Dendritic cell treated with granulocyte-macrophage colony-stimulating factor and Interleukin-4, amounts not matched to agents 40 ng/mL and 50 ng/mL, for 4 days (primary cell): ENCODE measurements at regions not wholly inside any gene's neighbourhood (a gene's known extent, or its start where the extent isn't known, plus 50 kb on each side); places are given as distances from the start of the nearest gene placed in this dataset.

Experiments
- H3K27ac Mint-ChIP-seq: one replicate; pipeline ENCODE4 v1.8.0; 2022; ENCODE audit warnings: mild to moderate bottlenecking, mixed read lengths
- H3K27me3 Mint-ChIP-seq: one replicate; pipeline ENCODE4 v1.8.0; 2022; ENCODE audit warnings: mild to moderate bottlenecking, mixed read lengths
- H3K36me3 Mint-ChIP-seq: one replicate; pipeline ENCODE4 v1.8.0; 2022; ENCODE audit warnings: low read depth, mixed read lengths
- H3K4me1 Mint-ChIP-seq: one replicate; pipeline ENCODE4 v1.8.0; 2022; ENCODE audit warnings: low read depth, mixed read lengths
- H3K4me3 Mint-ChIP-seq: one replicate; pipeline ENCODE4 v1.8.0; 2022; ENCODE audit warnings: mild to moderate bottlenecking, moderate library complexity, mixed read lengths
- H3K9me3 Mint-ChIP-seq: one replicate; pipeline ENCODE4 v1.8.0; 2022; ENCODE audit warnings: mixed read lengths
- intact Hi-C: fragments of 100-400 bp; cut with micrococcal nuclease; formaldehyde crosslinking; loops from one replicate; pipeline ENCODE4 v1.15.0; 2022

DNA sequence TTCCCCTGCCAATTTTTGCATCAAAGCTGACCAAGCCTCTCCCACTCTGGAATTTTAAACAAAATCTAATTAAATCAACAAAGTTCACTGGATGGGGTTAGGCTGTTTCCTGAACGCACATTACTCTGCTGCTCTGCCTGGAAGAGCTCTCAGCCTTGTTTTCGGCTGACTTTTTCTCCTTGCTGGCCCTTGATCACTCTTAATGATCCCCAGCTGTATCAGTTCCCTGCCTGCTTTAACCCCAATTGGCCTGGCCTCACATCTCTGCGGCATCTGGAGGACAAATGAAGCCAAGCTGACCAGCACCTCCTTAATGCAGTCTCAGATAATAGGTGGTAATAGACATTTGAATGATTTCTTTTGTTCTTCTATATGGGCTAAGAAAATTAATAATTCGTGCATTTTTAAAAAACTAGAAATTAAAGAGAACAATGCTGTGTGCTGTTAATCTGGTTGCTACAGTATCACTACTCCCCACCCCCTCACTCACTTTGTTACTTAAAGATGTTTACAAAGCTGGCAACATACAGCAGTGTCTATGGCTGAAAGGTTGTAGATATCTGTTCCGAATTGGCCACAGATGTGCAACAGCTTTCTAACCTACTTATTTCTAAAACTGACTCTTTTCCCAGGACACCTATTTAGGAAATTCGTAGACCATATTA lies 415.2 kb upstream of the KCNH7 start:
- Mint-ChIP-seq H3K4me1 (no peaks in the 10 kb centered on the region), H3K9me3 (no peaks in the 10 kb centered on the region), H3K36me3 (no peaks in the 10 kb centered on the region), H3K27ac (no peak overlapping the region), H3K4me3 (no peak overlapping the region), H3K27me3 (no peaks in the 10 kb centered on the region)
- intact Hi-C loops, result no loop called here

DNA sequence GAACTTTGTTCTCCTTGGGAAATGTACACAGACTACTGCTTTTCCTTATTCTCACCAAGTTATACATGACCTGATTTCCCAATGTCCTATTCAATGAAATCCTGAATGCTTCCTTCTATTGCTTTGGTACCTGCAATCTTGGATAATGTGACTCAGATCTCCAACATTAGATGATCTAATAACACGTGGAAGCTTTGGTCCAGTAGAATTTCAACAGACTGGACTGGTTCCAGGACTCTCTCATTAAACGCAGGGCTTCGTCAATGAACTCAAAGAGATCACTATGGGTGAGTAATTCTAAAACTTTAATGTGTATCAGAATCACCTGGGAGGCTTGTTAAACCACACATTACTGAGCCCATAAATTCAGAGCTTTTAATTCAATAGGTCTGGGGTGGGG lies 413.6 kb upstream of the KCNH7 start:
- no peaks in the 10 kb centered on the region for H3K36me3 Mint-ChIP-seq
- H3K27me3 Mint-ChIP-seq, result no peaks in the 10 kb centered on the region
- H3K9me3 Mint-ChIP-seq, result no peaks in the 10 kb centered on the region
- intact Hi-C loops, result no loop called here
- H3K4me3 Mint-ChIP-seq, result no peak overlapping the region
- H3K4me1 Mint-ChIP-seq, result no peaks in the 10 kb centered on the region
- no peak overlapping the region for H3K27ac Mint-ChIP-seq

DNA sequence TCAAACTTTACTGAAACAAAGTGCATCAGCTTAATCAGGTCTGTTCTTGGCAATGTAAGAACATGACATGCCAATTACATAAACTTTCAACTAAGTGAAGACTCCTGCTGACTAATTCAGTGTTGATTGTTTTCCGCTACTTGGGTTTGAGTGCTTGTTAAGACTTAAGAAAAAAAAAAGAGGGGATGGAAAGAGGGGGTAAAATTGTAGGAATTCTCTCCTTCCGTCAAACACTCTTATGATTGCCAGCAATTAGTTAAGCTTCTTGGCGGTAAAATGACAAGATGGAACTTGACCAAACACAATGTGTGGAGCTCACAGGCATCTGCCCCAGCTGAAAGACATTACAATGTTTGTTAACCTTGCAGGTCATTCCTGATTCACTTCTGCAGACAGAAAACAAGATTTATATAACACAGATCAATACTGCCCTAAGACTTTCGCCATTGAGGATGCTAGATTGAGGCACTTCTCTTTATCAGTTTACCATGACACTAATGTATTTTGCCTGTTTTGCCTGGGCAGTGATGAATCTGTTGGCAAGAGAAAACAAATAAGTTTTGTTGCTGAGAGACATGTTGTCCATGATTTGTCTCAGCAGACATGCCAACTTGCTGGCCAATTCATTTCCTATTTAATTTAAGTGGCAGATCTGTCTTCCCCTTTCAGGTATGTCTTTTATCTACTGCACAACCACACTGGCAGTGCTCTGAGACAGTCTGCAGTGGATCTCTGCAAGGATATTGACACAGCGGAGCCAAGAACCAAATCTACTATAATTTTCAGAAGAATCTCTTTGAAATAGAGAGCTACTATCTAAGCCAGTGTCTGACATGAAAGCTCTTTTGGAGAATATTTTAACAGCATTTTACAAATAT lies 410.0 kb upstream of the KCNH7 start:
- H3K27ac Mint-ChIP-seq, result no peak overlapping the region
- intact Hi-C loops, result no loop called here
- no peak overlapping the region for H3K4me3 Mint-ChIP-seq
- no peaks in the 10 kb centered on the region for H3K9me3 Mint-ChIP-seq
- no peaks in the 10 kb centered on the region for H3K4me1 Mint-ChIP-seq
- H3K27me3 Mint-ChIP-seq, result no peaks in the 10 kb centered on the region
- no peaks in the 10 kb centered on the region for H3K36me3 Mint-ChIP-seq

DNA sequence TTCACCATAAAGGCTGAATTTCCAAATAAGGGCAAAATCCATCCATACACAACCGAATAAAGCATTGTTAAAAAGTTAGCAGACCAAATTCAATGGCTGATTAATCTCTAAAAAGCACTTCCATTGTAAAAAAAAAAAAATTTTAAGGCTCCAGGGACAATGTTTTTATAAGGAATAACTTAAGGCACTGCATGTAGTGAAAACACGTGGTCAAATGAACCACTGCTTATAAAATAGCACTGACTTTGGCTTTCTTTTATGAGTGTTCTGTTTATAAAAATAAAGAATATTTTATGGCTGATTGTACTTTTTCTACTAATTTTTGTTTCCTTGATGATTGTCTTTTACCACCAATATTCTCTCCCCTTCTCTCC lies 409.3 kb upstream of the KCNH7 start:
- Mint-ChIP-seq H3K9me3 (no peaks in the 10 kb centered on the region), H3K4me3 (no peak overlapping the region), H3K27me3 (no peaks in the 10 kb centered on the region), H3K36me3 (no peaks in the 10 kb centered on the region), H3K27ac (no peak overlapping the region), H3K4me1 (no peaks in the 10 kb centered on the region)
- intact Hi-C loops, result no loop called here

DNA sequence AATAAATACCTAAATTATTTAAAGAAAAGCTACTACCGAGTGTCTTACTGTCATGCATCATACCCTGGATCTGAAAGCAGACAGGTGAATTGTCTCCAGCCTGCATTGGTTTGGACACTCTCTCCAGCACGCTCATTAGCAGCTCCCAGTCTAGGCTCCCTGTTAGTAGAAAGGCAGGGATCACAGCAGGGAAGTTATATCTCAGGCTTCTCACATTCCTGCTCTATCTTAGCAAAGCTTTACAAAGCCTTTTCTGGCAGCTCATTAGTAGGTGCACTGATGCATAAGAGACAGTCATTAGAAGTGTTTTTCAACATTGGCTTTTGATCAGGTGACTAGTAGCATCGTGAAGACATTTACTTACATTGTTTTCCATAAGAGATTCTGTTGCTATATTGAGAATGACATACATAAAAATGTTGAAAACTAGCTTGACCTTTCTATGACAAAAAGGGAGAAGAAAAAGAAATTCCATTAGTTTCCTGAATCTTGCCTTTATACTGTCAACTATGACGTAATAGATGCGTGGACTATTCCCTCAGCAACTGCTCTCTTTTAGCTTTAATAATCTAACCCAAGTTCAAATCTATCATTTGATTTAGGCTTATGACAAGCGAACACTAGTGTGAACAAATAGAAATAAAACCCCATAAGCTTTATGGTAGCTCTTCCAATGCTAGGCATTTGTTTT lies 408.7 kb upstream of the KCNH7 start:
- intact Hi-C loops, result no loop called here
- H3K27ac Mint-ChIP-seq, result no peak overlapping the region
- H3K4me1 Mint-ChIP-seq, result no peaks in the 10 kb centered on the region
- no peak overlapping the region for H3K4me3 Mint-ChIP-seq
- H3K36me3 Mint-ChIP-seq, result no peaks in the 10 kb centered on the region
- H3K27me3 Mint-ChIP-seq, result no peaks in the 10 kb centered on the region
- H3K9me3 Mint-ChIP-seq, result no peaks in the 10 kb centered on the region

DNA sequence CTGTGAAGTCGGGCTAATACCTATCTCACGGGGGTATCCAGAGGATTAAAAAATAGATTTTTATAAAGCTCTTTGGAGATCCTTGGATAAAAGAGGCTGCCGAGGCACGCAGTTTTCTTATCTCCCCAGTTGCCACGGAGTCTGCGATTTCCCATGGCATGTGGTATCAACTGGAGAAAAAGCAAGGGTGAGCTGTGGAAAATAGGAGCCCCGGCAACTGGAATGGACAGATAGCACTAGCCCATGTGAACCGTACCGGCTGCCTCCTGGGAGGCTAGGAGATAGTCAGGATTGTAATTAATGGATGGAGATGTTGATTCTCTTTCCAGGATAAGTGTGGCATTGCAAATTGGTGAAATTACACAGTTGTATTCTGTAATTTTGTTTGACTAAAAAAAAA lies 407.6 kb upstream of the KCNH7 start:
- intact Hi-C loops, result no loop called here
- no peak overlapping the region for H3K27ac Mint-ChIP-seq
- H3K27me3 Mint-ChIP-seq, result no peaks in the 10 kb centered on the region
- peaks cover 8% of the 10 kb centered on the region for H3K9me3 Mint-ChIP-seq
- H3K36me3 Mint-ChIP-seq, result no peaks in the 10 kb centered on the region
- no peak overlapping the region for H3K4me3 Mint-ChIP-seq
- H3K4me1 Mint-ChIP-seq, result no peaks in the 10 kb centered on the region

DNA sequence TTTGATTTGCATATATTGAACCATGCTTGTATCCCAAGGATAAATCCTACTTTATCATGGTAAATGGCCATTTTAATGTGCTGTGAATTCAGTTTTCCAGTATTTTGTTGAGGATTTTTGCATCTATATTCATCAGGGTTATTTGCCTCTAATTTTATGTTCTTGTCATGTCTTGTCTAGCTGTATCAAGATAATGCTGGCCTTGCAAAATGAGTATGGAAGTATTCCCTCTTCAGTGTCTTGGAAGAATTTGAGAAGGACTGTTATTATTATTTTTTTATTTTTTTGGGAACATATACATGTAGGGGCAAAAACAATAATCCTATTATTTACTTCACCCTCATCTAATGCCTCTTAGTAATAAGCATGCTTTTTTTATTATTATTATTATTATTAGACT lies 398.0 kb upstream of the KCNH7 start:
- H3K27ac Mint-ChIP-seq, result no peak overlapping the region
- no peaks in the 10 kb centered on the region for H3K4me1 Mint-ChIP-seq
- H3K36me3 Mint-ChIP-seq, result no peaks in the 10 kb centered on the region
- H3K27me3 Mint-ChIP-seq, result no peaks in the 10 kb centered on the region
- H3K4me3 Mint-ChIP-seq, result no peak overlapping the region
- intact Hi-C loops, result no loop called here
- H3K9me3 Mint-ChIP-seq, result peaks cover 40% of the 10 kb centered on the region

DNA sequence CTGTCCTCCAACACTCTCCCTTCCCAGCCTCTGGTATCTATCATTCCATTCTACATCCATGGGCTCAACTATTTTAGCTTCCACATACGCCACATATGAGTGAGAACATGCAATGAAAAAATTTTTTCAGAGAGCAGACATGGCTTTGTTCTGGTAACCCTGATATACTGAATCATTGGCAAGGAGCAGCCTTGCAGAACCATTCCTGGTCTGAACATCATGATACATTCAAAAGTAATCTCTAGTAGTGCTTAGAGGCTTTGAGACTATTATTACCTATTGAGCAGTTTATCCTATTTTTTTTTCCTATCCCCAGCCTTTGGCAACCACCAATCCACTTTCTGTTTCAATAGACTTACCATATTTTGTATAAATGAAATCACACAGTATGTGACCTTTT lies 393.1 kb upstream of the KCNH7 start:
- H3K27me3 Mint-ChIP-seq, result no peaks in the 10 kb centered on the region
- no peaks in the 10 kb centered on the region for H3K36me3 Mint-ChIP-seq
- intact Hi-C loops, result no loop called here
- no peak overlapping the region for H3K27ac Mint-ChIP-seq
- peaks cover 5% of the 10 kb centered on the region for H3K9me3 Mint-ChIP-seq
- H3K4me1 Mint-ChIP-seq, result no peaks in the 10 kb centered on the region
- no peak overlapping the region for H3K4me3 Mint-ChIP-seq

DNA sequence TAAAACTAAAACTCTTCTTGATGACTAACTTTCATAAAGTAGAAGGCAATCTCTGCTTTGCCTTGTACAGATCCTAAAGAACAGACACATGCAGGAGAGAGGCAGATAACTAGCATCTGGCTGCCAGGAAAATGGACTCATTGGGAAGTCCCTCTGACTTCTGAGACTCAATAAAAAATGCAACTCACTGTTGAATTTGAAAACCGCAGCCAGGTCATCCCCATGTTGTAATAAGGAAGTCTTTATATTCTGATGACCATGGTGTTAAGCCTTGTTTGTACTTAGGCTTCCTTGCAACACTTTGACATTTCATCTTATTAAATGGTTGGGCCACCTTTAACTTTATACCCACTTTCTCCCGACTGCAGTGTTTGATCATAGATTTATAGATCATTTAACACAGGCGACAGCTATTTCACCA lies 375.1 kb upstream of the KCNH7 start:
- intact Hi-C loops, result no loop called here
- no peaks in the 10 kb centered on the region for H3K9me3 Mint-ChIP-seq
- H3K27ac Mint-ChIP-seq, result no peak overlapping the region
- H3K27me3 Mint-ChIP-seq, result no peaks in the 10 kb centered on the region
- no peak overlapping the region for H3K4me3 Mint-ChIP-seq
- no peaks in the 10 kb centered on the region for H3K36me3 Mint-ChIP-seq
- H3K4me1 Mint-ChIP-seq, result no peaks in the 10 kb centered on the region

DNA sequence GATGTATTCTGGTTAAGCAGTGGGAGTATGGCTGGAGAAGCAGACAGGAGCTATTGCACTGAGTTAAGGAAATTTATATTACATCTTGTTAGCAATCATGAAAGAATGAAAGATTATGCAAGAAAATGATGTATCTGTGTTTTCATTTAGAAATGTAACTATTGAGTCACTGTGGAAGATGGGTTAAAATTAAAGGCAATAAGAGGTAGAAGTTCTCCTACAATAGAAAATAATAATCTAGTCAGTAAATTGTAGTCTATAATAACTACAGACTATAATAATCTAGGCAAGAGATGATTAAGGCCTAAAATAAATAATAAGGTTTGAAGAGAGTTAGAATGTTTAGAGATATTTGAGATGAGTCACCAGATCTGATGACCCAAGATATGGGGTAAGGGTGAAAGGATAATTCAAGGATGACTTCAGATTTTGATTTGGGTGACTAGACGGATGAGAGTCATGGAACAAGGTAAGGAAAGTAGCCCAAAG lies 371.9 kb upstream of the KCNH7 start:
- no peaks in the 10 kb centered on the region for H3K4me1 Mint-ChIP-seq
- H3K27me3 Mint-ChIP-seq, result no peaks in the 10 kb centered on the region
- intact Hi-C loops, result no loop called here
- H3K36me3 Mint-ChIP-seq, result no peaks in the 10 kb centered on the region
- no peak overlapping the region for H3K27ac Mint-ChIP-seq
- H3K4me3 Mint-ChIP-seq, result no peak overlapping the region
- no peaks in the 10 kb centered on the region for H3K9me3 Mint-ChIP-seq

DNA sequence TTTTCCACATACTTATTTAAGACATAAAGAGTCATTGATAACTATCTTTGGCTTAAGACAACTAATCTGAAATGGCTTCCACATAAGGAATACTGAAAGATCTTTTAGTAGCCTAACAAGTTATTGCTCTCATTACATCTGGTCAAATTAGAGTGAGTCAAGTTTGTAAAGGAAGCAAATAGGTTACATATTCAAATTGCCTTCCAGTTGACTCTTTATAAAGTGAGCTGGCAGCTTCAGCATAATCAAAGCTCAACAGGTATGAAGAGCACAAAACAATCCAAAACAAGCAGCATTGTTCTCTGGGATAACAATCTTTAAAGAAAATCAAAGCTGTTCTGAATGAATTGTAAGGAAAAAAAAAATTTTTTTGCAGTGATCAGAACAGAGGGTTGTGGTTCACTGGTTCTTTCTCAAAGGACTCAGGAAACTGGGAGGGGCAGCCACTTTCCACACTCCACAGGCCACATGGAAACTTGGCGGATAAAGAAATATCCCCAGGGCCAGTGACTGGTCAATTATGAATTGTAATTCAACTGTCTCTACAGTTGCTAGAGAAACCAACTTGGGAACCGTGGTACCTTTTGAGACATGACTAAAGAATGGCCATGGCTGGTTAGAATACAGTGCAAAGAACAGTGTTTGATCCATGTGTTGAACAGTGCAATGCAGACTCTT lies 369.3 kb upstream of the KCNH7 start:
- Mint-ChIP-seq H3K27me3 (no peaks in the 10 kb centered on the region), H3K27ac (no peak overlapping the region), H3K36me3 (no peaks in the 10 kb centered on the region), H3K9me3 (no peaks in the 10 kb centered on the region), H3K4me3 (no peak overlapping the region), H3K4me1 (no peaks in the 10 kb centered on the region)
- intact Hi-C loops, result no loop called here

DNA sequence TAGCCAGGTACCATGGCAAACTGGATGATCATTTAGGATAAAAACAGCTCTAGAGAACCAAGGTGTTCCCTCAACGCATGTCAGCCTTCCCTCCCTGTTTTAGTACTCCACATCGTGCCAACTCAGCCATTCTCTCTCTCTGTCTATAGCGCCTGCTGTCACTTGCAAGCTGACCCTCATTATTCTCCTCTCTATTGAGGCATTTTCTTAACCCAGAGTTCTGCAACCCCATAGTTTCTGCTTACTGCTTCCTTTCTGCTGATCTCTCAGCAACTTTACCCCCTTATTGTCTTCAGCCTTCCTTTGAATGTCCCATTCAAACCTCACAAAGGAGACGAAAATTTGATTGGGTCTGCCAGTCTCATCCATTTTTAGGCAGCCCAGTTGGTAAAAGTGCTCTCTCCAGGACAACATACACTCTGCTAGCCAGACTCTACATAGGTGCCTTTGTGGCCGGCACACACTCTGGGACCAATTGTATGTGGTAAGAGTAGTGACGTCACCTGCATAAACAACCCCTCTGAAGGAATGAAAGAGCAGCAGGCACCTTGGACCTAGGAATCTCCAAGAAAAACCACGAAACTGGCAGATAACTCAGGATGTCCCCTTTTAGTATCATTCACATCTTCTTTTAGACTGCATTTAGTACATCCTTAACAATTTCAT lies 367.2 kb upstream of the KCNH7 start:
- H3K4me1 Mint-ChIP-seq, result no peaks in the 10 kb centered on the region

DNA sequence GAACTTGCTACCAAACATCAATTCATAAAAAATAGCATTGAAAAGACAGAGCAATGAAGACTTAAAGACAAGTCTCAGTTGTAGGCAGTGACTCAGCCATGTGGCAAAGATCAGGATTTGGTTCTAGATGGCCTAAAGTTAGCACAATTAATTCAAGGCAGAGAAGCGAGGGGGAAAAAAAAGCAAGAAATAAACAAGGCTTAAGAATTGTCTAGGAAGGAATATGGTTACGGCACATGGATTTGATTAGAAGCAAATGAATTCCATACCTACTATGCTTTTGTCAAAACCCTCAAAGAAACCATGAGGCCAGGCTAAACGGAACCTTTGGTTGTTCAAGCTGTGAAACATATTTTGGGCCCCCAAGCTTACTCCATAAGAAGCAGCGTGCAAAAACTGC lies 362.2 kb upstream of the KCNH7 start:
- no peaks in the 10 kb centered on the region for H3K4me1 Mint-ChIP-seq
- intact Hi-C loops, result no loop called here
- H3K4me3 Mint-ChIP-seq, result no peak overlapping the region
- no peaks in the 10 kb centered on the region for H3K27me3 Mint-ChIP-seq
- no peaks in the 10 kb centered on the region for H3K9me3 Mint-ChIP-seq
- H3K36me3 Mint-ChIP-seq, result no peaks in the 10 kb centered on the region
- no peak overlapping the region for H3K27ac Mint-ChIP-seq

More for the DNA sequence above, 367.2 kb upstream of the KCNH7 start:
- H3K36me3 Mint-ChIP-seq, result no peaks in the 10 kb centered on the region
- H3K4me3 Mint-ChIP-seq, result no peak overlapping the region
- no peaks in the 10 kb centered on the region for H3K9me3 Mint-ChIP-seq
- intact Hi-C loops, result no loop called here
- H3K27me3 Mint-ChIP-seq, result no peaks in the 10 kb centered on the region
- H3K27ac Mint-ChIP-seq, result no peak overlapping the region
